Esophagus squamous epithelium (tissue), 5 donors: ENCODE measurements at regions not wholly inside any gene's neighbourhood (a gene's known extent, or its start where the extent isn't known, plus 50 kb on each side); places are given as distances from the start of the nearest gene placed in this dataset.

ENCODE experiments used
- DNase-seq: peaks from one replicate; lab custom pipeline; 2025; lab: John Stamatoyannopoulos, UW
- H3K27ac ChIP-seq, 4 donors: fragments of 200-600 bp; sonication (generic); one replicate each; pipeline ENCODE4 v1.5.1; 2016 to 2019; ENCODE audit warnings: mild to moderate bottlenecking in 1 of 4
- H3K27me3 ChIP-seq, 4 donors: fragments of 200-600 bp; sonication (generic); 1 replicate in 3 of 4; 2 replicates in 1 of 4; pipeline versions ENCODE4 v1.5.1 to v1.6.0; 2017 to 2021; ENCODE audit warnings: antibody characterized with exemption in 1 of 4
- H3K36me3 ChIP-seq, 3 donors: fragments of 200-600 bp; sonication (generic); one replicate each; pipeline ENCODE4 v1.5.1; 2016 to 2019
- H3K4me1 ChIP-seq, 3 donors: fragments of 200-600 bp; sonication (generic); one replicate each; pipeline ENCODE4 v1.5.1; 2017 to 2019
- H3K4me3 ChIP-seq, 4 donors: fragments of 200-600 bp; sonication (generic); 1 replicate in 3 of 4; 2 replicates in 1 of 4; pipeline ENCODE4 v1.5.1; 2016 to 2019; ENCODE audit warnings: mild to moderate bottlenecking in 2 of 4, moderate library complexity in 1 of 4
- H3K9me3 ChIP-seq, 3 donors: fragments of 200-600 bp; sonication (generic); one replicate each; pipeline ENCODE4 v1.5.1; 2016 to 2019
- POLR2A ChIP-seq, 4 donors: fragments of 450-650 bp; IDR thresholded peaks; one replicate each; pipeline ENCODE4 v1.6.1; 2017; ENCODE audit warnings: antibody characterized with exemption in 4 of 4, mild to moderate bottlenecking in 4 of 4, moderate library complexity in 3 of 4
- WGBS, 2 donors: methylation state at CpG; one replicate each; pipeline ENCODE4 v1.1.5; 2018; 5-methylcytosine and 5-hydroxymethylcytosine counted together
- intact Hi-C: fragments of 100-400 bp; cut with DNase I; formaldehyde crosslinking; loops from one replicate; pipeline ENCODE4 v1.15.0; 2022
- TF ChIP-seq, protein P1 (sequence below), 6 experiments: fragments of 450-650 bp in 4 of 6; fragments of 200-600 bp in 2 of 6; sonication (generic) in 2 of 6; IDR thresholded peaks; one replicate each; pipeline ENCODE4 v1.5.1; 2016 to 2019; ENCODE audit warnings: antibody characterized with exemption in 6 of 6, mild to moderate bottlenecking in 4 of 6, moderate library complexity in 4 of 6
- donor health status: DM: yes; HTN: yes; CAD: no.

DNA sequence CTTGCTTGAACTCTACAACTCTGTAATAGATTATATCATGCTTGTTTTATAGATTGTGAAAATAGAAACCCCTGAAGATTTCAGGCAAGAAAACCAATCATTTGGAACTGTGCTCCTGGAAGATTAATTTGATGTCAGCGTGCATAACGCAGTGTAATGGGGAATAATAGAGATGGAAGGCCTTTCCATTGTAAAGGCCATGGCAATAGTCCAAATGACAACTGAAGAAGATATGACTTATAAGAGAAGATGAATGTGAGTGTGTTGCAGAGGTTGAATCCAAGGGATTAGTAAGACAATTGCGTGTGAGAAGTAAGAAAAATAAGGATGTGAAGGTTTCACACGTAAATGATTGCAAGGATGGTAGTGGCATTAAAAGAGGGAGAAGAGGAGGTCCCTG, 285.0 kb downstream of the DUSP10 start:
- DNase-seq, result no peak
- Histone ChIP-seq H3K4me3 (no peak overlapping the region), H3K9me3 (no peaks in the 10 kb centered on the region), H3K27ac (no peak overlapping the region), H3K36me3 (no peaks in the 10 kb centered on the region), H3K27me3 (no peaks in the 10 kb centered on the region), H3K4me1 (peaks cover 0 to 3% (median 0%) of the 10 kb centered on the region in 3 donors)
- 60 to 64% methylated on average over 4 of the region's 4 CpGs for WGBS, 2 donors
- intact Hi-C loops, result no loop called here
- TF ChIP-seq, protein P1, sequence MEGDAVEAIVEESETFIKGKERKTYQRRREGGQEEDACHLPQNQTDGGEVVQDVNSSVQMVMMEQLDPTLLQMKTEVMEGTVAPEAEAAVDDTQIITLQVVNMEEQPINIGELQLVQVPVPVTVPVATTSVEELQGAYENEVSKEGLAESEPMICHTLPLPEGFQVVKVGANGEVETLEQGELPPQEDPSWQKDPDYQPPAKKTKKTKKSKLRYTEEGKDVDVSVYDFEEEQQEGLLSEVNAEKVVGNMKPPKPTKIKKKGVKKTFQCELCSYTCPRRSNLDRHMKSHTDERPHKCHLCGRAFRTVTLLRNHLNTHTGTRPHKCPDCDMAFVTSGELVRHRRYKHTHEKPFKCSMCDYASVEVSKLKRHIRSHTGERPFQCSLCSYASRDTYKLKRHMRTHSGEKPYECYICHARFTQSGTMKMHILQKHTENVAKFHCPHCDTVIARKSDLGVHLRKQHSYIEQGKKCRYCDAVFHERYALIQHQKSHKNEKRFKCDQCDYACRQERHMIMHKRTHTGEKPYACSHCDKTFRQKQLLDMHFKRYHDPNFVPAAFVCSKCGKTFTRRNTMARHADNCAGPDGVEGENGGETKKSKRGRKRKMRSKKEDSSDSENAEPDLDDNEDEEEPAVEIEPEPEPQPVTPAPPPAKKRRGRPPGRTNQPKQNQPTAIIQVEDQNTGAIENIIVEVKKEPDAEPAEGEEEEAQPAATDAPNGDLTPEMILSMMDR (IDR thresholded peaks at IDR 0.05), result no peak
- no peak for TF ChIP-seq POLR2A (IDR thresholded peaks at IDR 0.05)

- no peak overlapping the region for H3K4me3 ChIP-seq
- H3K27ac ChIP-seq, result peak overlapping the region in 3 of 4 donors; percentile 33 to 66 (median 57)
- 55 to 75% methylated on average over 7 of the region's 7 CpGs for WGBS, 2 donors
- TF ChIP-seq, protein P1 (IDR thresholded peaks at IDR 0.05), result no peak
- TF ChIP-seq POLR2A (IDR thresholded peaks at IDR 0.05), result no peak
- no peak for DNase-seq
- no peaks in the 10 kb centered on the region for H3K36me3 ChIP-seq
- intact Hi-C loops, result no loop called here
- no peaks in the 10 kb centered on the region for H3K27me3 ChIP-seq
- H3K4me1 ChIP-seq, result peaks cover 0 to 3% (median 0%) of the 10 kb centered on the region in 3 donors
- no peaks in the 10 kb centered on the region for H3K9me3 ChIP-seq
These were observed 284.0 kb downstream of the DUSP10 start for GRCh38 chr1:221457685-221458446.

DNA sequence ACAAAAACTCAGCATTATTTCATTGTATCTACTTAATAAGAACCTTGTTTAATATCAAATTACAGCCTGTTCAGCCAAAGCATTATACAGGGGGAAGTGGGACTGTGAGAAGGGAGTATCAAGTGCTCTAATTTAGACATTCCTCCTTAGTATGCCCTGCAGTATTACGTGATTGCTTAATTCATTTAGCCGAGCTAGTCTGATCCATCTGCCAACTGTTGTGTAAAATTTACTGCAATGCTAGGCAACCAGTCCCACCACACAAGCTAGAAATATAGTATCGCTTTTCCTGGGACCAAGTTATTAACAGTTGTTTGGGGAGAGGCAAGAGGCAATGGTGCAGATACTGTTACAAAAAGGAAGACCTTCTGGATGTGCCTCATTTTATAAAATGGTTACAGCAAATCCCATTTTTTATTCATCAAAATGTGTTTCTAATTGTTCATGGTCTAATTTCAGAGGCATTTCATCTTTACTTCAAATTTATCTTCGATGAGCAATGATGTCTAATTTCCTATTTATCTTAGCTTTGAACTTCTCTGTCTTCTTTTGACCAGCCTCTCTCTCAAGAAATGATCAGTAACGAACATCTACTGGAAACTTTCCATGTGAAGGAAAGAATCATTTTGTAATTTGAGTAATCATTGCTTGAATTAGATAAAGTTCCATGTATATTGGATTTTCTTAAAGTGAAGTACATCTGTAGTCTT, 283.3 kb downstream of the DUSP10 start:
- Histone ChIP-seq H3K4me3 (no peak overlapping the region), H3K4me1 (peaks cover 0 to 3% (median 0%) of the 10 kb centered on the region in 3 donors), H3K9me3 (no peaks in the 10 kb centered on the region), H3K27me3 (no peaks in the 10 kb centered on the region), H3K27ac (peak overlapping the region in 3 of 4 donors; percentile 33 to 66 (median 57)), H3K36me3 (no peaks in the 10 kb centered on the region)
- DNase-seq, result no peak
- 48% methylated on average over 5 of the region's 5 CpGs for WGBS, 2 donors
- intact Hi-C loops, result no loop called here
- no peak for TF ChIP-seq POLR2A (IDR thresholded peaks at IDR 0.05)
- TF ChIP-seq, protein P1 (IDR thresholded peaks at IDR 0.05), result no peak

DNA sequence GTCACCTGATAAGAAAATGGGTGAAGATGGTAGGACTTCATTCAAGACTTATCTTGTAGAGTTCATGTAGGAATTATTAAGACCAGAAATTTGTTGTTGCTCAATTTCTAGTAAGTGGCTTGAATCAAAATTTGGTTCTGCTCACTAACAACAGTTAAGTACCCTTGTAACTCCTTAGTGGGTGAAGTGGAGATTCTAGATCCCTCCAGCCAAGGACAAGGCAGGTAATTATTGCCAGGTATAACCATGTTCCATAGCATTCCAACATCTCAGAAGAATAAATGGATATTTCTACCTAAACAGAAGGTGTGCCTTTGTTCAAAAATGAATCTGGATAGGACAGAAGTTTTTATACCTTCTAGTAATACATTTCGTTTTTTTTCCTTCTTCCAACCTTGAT, 282.3 kb downstream of the DUSP10 start:
- TF ChIP-seq POLR2A (IDR thresholded peaks at IDR 0.05), result no peak
- TF ChIP-seq, protein P1 (IDR thresholded peaks at IDR 0.05), result no peak
- no peaks in the 10 kb centered on the region for H3K36me3 ChIP-seq
- H3K27ac ChIP-seq, result no peak overlapping the region
- 34 to 55% methylated on average over 1 of the region's 1 CpG for WGBS, 2 donors
- H3K4me1 ChIP-seq, result peaks cover 0 to 3% (median 0%) of the 10 kb centered on the region in 3 donors
- H3K27me3 ChIP-seq, result no peaks in the 10 kb centered on the region
- no peak overlapping the region for H3K4me3 ChIP-seq
- no peaks in the 10 kb centered on the region for H3K9me3 ChIP-seq
- intact Hi-C loops, result no loop called here
- no peak for DNase-seq

GRCh38 chr1:221462345-221462744, 279.5 kb downstream of the DUSP10 start:
- Histone ChIP-seq H3K27me3 (no peaks in the 10 kb centered on the region), H3K27ac (no peak overlapping the region), H3K9me3 (no peaks in the 10 kb centered on the region), H3K4me3 (no peak overlapping the region), H3K4me1 (peaks cover 0 to 3% (median 0%) of the 10 kb centered on the region in 3 donors), H3K36me3 (no peaks in the 10 kb centered on the region)
- TF ChIP-seq, protein P1 (IDR thresholded peaks at IDR 0.05), result no peak
- intact Hi-C loops, result no loop called here
- 38 to 50% methylated on average over 1 of the region's 1 CpG for WGBS, 2 donors
- no peak for DNase-seq
